ENCODE measurements at regions not wholly inside any gene's neighbourhood (a gene's known extent, or its start where the extent isn't known, plus 50 kb on each side); places are given as distances from the start of the nearest gene placed in this dataset.

GRCh38 chrX:65610481-65610880 lies 57.0 kb upstream of the MSN start:
- H3K4me3 ChIP-seq (ENCODE audit: control insufficient read depth in 2 of 3, extremely low read depth in 1 of 3, insufficient read depth in 2 of 3, low read depth in 1 of 3, low read length in 3 of 3), result no peak overlapping the region
- no peak overlapping the region for H3K4me2 ChIP-seq (ENCODE audit: control insufficient read depth, extremely low read depth, insufficient read depth, low read depth, low read length)
- H3K27me3 ChIP-seq (ENCODE audit: control insufficient read depth, extremely low read depth, insufficient read depth, low read length), result no peaks in the 10 kb centered on the region
- TF ChIP-seq CTCF (optimal IDR thresholded peaks at IDR 0.05 in 1 of 3, IDR thresholded peaks at IDR 0.05 in 1 of 3, conservative IDR thresholded peaks at IDR 0.05 in 1 of 3; ENCODE audit: extremely low read depth in 1 of 3, insufficient read depth in 2 of 3, low read length in 3 of 3), result no peak
- TF ChIP-seq EZH2 (IDR thresholded peaks at IDR 0.05; ENCODE audit: low read length), result no peak
- H3K36me3 ChIP-seq (ENCODE audit: control insufficient read depth in 2 of 2, extremely low read depth in 1 of 2, insufficient read depth in 2 of 2, low read length in 2 of 2), result no peaks in the 10 kb centered on the region
- no peak for FAIRE-seq
- no peak overlapping the region for H2AFZ ChIP-seq (ENCODE audit: control insufficient read depth, low read length)
- no peaks in the 10 kb centered on the region for H4K20me1 ChIP-seq (ENCODE audit: control insufficient read depth, extremely low read depth, insufficient read depth, low read length)
- dilution Hi-C loops (cut with MboI; ENCODE audit: extremely low pct_ligation_motif_present, low sequenced_read_pairs), result no loop called here
- H3K9ac ChIP-seq (ENCODE audit: control insufficient read depth, extremely low read depth, insufficient read depth, low read length), result no peak overlapping the region
- H3K4me1 ChIP-seq (ENCODE audit: control insufficient read depth, extremely low read depth, insufficient read depth, low read length), result peaks cover 23% of the 10 kb centered on the region
- no peaks in the 10 kb centered on the region for H3K9me3 ChIP-seq (ENCODE audit: control insufficient read depth, low read depth, low read length)
- DNase-seq (ENCODE audit: low read depth, low spot score), result no peak
- H3K9me1 ChIP-seq (ENCODE audit: control insufficient read depth, extremely low read depth, insufficient read depth, low read length), result no peaks in the 10 kb centered on the region
- H3K79me2 ChIP-seq (ENCODE audit: control insufficient read depth, insufficient read depth, low read length), result no peaks in the 10 kb centered on the region
- H3K27ac ChIP-seq (ENCODE audit: control insufficient read depth, insufficient read depth, low read length), result no peak overlapping the region

- H2AFZ ChIP-seq (ENCODE audit: control insufficient read depth, low read length), result no peak overlapping the region
- no peaks in the 10 kb centered on the region for H3K27me3 ChIP-seq (ENCODE audit: control insufficient read depth, extremely low read depth, insufficient read depth, low read length)
- no peak overlapping the region for H3K4me3 ChIP-seq (ENCODE audit: control insufficient read depth in 2 of 3, extremely low read depth in 1 of 3, insufficient read depth in 2 of 3, low read depth in 1 of 3, low read length in 3 of 3)
- no peak overlapping the region for H3K9ac ChIP-seq (ENCODE audit: control insufficient read depth, extremely low read depth, insufficient read depth, low read length)
- no peaks in the 10 kb centered on the region for H3K36me3 ChIP-seq (ENCODE audit: control insufficient read depth in 2 of 2, extremely low read depth in 1 of 2, insufficient read depth in 2 of 2, low read length in 2 of 2)
- dilution Hi-C loops (cut with MboI; ENCODE audit: extremely low pct_ligation_motif_present, low sequenced_read_pairs), result no loop called here
- H3K79me2 ChIP-seq (ENCODE audit: control insufficient read depth, insufficient read depth, low read length), result no peaks in the 10 kb centered on the region
- H3K9me3 ChIP-seq (ENCODE audit: control insufficient read depth, low read depth, low read length), result no peaks in the 10 kb centered on the region
- H3K4me1 ChIP-seq (ENCODE audit: control insufficient read depth, extremely low read depth, insufficient read depth, low read length), result peaks cover 26% of the 10 kb centered on the region
- H3K27ac ChIP-seq (ENCODE audit: control insufficient read depth, insufficient read depth, low read length), result no peak overlapping the region
- FAIRE-seq, result no peak
- DNase-seq (ENCODE audit: low read depth, low spot score), result no peak
- no peaks in the 10 kb centered on the region for H3K9me1 ChIP-seq (ENCODE audit: control insufficient read depth, extremely low read depth, insufficient read depth, low read length)
- H3K4me2 ChIP-seq (ENCODE audit: control insufficient read depth, extremely low read depth, insufficient read depth, low read depth, low read length), result no peak overlapping the region
- no peaks in the 10 kb centered on the region for H4K20me1 ChIP-seq (ENCODE audit: control insufficient read depth, extremely low read depth, insufficient read depth, low read length)
- no peak for TF ChIP-seq CTCF (optimal IDR thresholded peaks at IDR 0.05 in 1 of 3, IDR thresholded peaks at IDR 0.05 in 1 of 3, conservative IDR thresholded peaks at IDR 0.05 in 1 of 3; ENCODE audit: extremely low read depth in 1 of 3, insufficient read depth in 2 of 3, low read length in 3 of 3)
- TF ChIP-seq EZH2 (IDR thresholded peaks at IDR 0.05; ENCODE audit: low read length), result no peak
Measured at GRCh38 chrX:65610040-65610439, 57.4 kb upstream of the MSN start.
